HCT116 (cell line): ENCODE measurements at regions not wholly inside any gene's neighbourhood (a gene's known extent, or its start where the extent isn't known, plus 50 kb on each side); places are given as distances from the start of the nearest gene placed in this dataset.

Experiments used
- ATAC-seq: fragments of 200-7000 bp; cut with Tn5 transposase; 2 replicates; pipeline ENCODE4 v1.9.1; 2020; ENCODE audit warnings: mild to moderate bottlenecking, moderate library complexity
- BruUV-seq: library from RNA; stranded (reverse); fragments of 400-500 nt; replicated peaks from 2 replicates; lab custom pipeline; 2021; lab: Mats Ljungman, UMichigan
- CTCF ChIA-PET: fragments of 300-600 bp; sonication (Branson Sonifier 250); formaldehyde crosslinking; loops from one replicate; lab custom pipeline; 2021; ENCODE audit warnings: antibody characterized with exemption; lab: Charles Lee
- POLR2A ChIA-PET: fragments of 300-600, 350-600 bp; sonication (Branson Sonifier 250); formaldehyde crosslinking; loops from one replicate; lab custom pipeline; 2021; ENCODE audit warnings: antibody characterized with exemption; lab: Charles Lee
- RAD21 ChIA-PET, 2 experiments: fragments of 300-600 bp; sonication (Branson Sonifier 250); formaldehyde crosslinking; loops; one replicate each; lab custom pipeline; 2023; ENCODE audit warnings: low total read pairs in 2 of 2; ENCODE audit not compliant: uncharacterized antibody in 2 of 2, unreplicated experiment in 2 of 2, low non-redundant PET in 1 of 2; lab: Charles Lee
- DNase-seq: peaks from one replicate; pipeline ENCODE4 v3.0.0-alpha.2; 2010; ENCODE audit warnings: low read depth, low spot score
- H2AFZ ChIP-seq: fragments of 200-600 bp; shearing (Covaris generic), sonication (generic); 2 replicates; pipeline ENCODE4 v1.6.1; 2017; ENCODE audit warnings: low read depth, mixed run types, mixed read lengths, antibody characterized with exemption, low read length; ENCODE audit not compliant: poor library complexity, severe bottlenecking
- H3K27ac ChIP-seq: 2 replicates; pipeline ENCODE4 v1.5.1; 2012; ENCODE audit warnings: low read depth, low read length
- H3K27me3 ChIP-seq: fragments of 200-600 bp; sonication (generic); 2 replicates; pipeline ENCODE4 v1.6.1; 2016; ENCODE audit warnings: mixed run types, low read length, mixed read lengths; ENCODE audit not compliant: insufficient read depth
- H3K36me3 ChIP-seq, 2 experiments: fragments of 200-500 bp in 1 of 2; fragments of 200-600 bp in 1 of 2; sonication (Bioruptor generic) in 1 of 2; sonication (generic) in 1 of 2; 2 replicates each; pipeline versions ENCODE4 v1.5.1 to v1.6.1; 2014 to 2016; ENCODE audit warnings: low read length in 2 of 2, inconsistent platforms in 1 of 2, mixed read lengths in 1 of 2, mixed run types in 1 of 2; ENCODE audit not compliant: insufficient read depth in 2 of 2, control insufficient read depth in 1 of 2
- H3K4me1 ChIP-seq, 2 experiments: fragments of 200-600 bp in 1 of 2; sonication (generic) in 1 of 2; 2 replicates each; pipeline versions ENCODE4 v1.5.1 to v1.6.1; 2012 to 2017; ENCODE audit warnings: low read length in 2 of 2, inconsistent platforms in 1 of 2, mild to moderate bottlenecking in 1 of 2, mixed read lengths in 1 of 2, mixed run types in 1 of 2, moderate library complexity in 1 of 2; ENCODE audit not compliant: insufficient read depth in 2 of 2, control insufficient read depth in 1 of 2
- H3K4me2 ChIP-seq: fragments of 200-600 bp; sonication (generic); 2 replicates; pipeline ENCODE4 v1.6.1; 2017; ENCODE audit warnings: mixed run types, low read length, mixed read lengths
- H3K4me3 ChIP-seq, 2 experiments: fragments of 200-600 bp in 1 of 2; sonication (generic) in 1 of 2; replicated peaks in 1 of 2; 2 replicates each; pipeline ENCODE4 v1.5.1; 2011 to 2016; ENCODE audit warnings: low read length in 2 of 2, control low read depth in 1 of 2, low read depth in 1 of 2, mild to moderate bottlenecking in 1 of 2, mixed read lengths in 1 of 2, mixed run types in 1 of 2
- H3K79me2 ChIP-seq: fragments of 200-600 bp; sonication (generic); 2 replicates; pipeline ENCODE4 v1.6.1; 2017; ENCODE audit warnings: mild to moderate bottlenecking, mixed run types, low read length, moderate library complexity, mixed read lengths; ENCODE audit not compliant: insufficient read depth
- H3K9ac ChIP-seq: fragments of 200-600 bp; sonication (generic); 2 replicates; pipeline ENCODE4 v1.6.1; 2016; ENCODE audit warnings: low read length, mixed read lengths
- H3K9me2 ChIP-seq: fragments of 200-600 bp; sonication (generic), shearing (Covaris generic); 2 replicates; pipeline ENCODE4 v1.6.1; 2017; ENCODE audit warnings: mixed run types, mild to moderate bottlenecking, moderate library complexity; ENCODE audit not compliant: insufficient read depth
- H3K9me3 ChIP-seq, 2 experiments: fragments of 200-500 bp in 1 of 2; fragments of 200-600 bp in 1 of 2; sonication (Bioruptor generic) in 1 of 2; sonication (generic) in 1 of 2; 2 replicates each; pipeline ENCODE4 v1.6.1; 2014 to 2017; ENCODE audit warnings: low read length in 2 of 2, mixed read lengths in 2 of 2, inconsistent platforms in 1 of 2, low read depth in 1 of 2, mild to moderate bottlenecking in 1 of 2, mixed run types in 1 of 2, moderate library complexity in 1 of 2; ENCODE audit not compliant: control insufficient read depth in 1 of 2, insufficient read depth in 1 of 2
- H4K20me1 ChIP-seq: fragments of 200-600 bp; sonication (generic), shearing (Covaris generic); 2 replicates; pipeline ENCODE4 v1.6.1; 2017; ENCODE audit warnings: mixed run types, mild to moderate bottlenecking, moderate library complexity; ENCODE audit not compliant: insufficient read depth
- CBX3 ChIP-seq: IDR thresholded peaks from 2 replicates; pipeline ENCODE4 v1.6.1; 2012; ENCODE audit warnings: low read depth
- CEBPB ChIP-seq: IDR thresholded peaks from 2 replicates; pipeline ENCODE4 v1.6.1; 2012; ENCODE audit warnings: low read depth
- EGR1 ChIP-seq: IDR thresholded peaks from 2 replicates; pipeline ENCODE4 v1.6.1; 2012; ENCODE audit warnings: low read depth
- ELF1 ChIP-seq: IDR thresholded peaks from 2 replicates; pipeline ENCODE4 v1.6.1; 2012; ENCODE audit warnings: low read depth, borderline replicate concordance
- EZH2 ChIP-seq: fragments of 200-600 bp; sonication (generic); IDR thresholded peaks from 2 replicates; pipeline ENCODE4 v1.6.1; 2017; ENCODE audit warnings: antibody characterized with exemption, mixed run types
- EZH2phosphoT487 ChIP-seq: fragments of 200-600 bp; IDR thresholded peaks from 2 replicates; pipeline ENCODE4 v1.6.1; 2018; ENCODE audit warnings: antibody characterized with exemption, borderline replicate concordance
- JUND ChIP-seq: IDR thresholded peaks from 2 replicates; pipeline ENCODE4 v1.6.1; 2012
- POLR2A ChIP-seq: IDR thresholded peaks from 2 replicates; pipeline ENCODE4 v1.7.0; 2011; ENCODE audit warnings: borderline replicate concordance; ENCODE audit not compliant: insufficient read depth, insufficient read length; ENCODE audit errors: extremely low read depth
- POLR2AphosphoS5 ChIP-seq: IDR thresholded peaks from 2 replicates; pipeline ENCODE4 v1.6.1; 2011; ENCODE audit warnings: mild to moderate bottlenecking, low read depth, low read length, moderate library complexity
- RAD21 ChIP-seq: IDR thresholded peaks from 2 replicates; pipeline ENCODE4 v1.6.1; 2012; ENCODE audit warnings: low read depth, mild to moderate bottlenecking
- SIN3A ChIP-seq: IDR thresholded peaks from 2 replicates; pipeline ENCODE4 v1.6.1; 2012; ENCODE audit warnings: low read depth
- SRF ChIP-seq: IDR thresholded peaks from 2 replicates; pipeline ENCODE4 v1.6.1; 2012; ENCODE audit warnings: low read depth
- TCF7L2 ChIP-seq: IDR thresholded peaks from 2 replicates; pipeline ENCODE4 v1.7.0; 2011; ENCODE audit warnings: borderline replicate concordance, inconsistent platforms; ENCODE audit not compliant: insufficient read depth, insufficient read length; ENCODE audit errors: extremely low read depth
- YY1 ChIP-seq: IDR thresholded peaks from 2 replicates; pipeline ENCODE4 v1.6.1; 2011; ENCODE audit warnings: low read length, low read depth, moderate library complexity, mild to moderate bottlenecking; ENCODE audit not compliant: insufficient replicate concordance; ENCODE audit errors: extremely low read depth
- ZFX ChIP-seq: fragments of 450-650 bp; IDR thresholded peaks from 2 replicates; pipeline ENCODE4 v1.6.1; 2017
- ZNF274 ChIP-seq: fragments of 200-500 bp; sonication (Bioruptor generic); IDR thresholded peaks from 2 replicates; pipeline ENCODE4 v1.6.1; 2014; ENCODE audit warnings: mild to moderate bottlenecking, low read depth, low read length, inconsistent platforms
- intact Hi-C: fragments of 100-400 bp; cut with micrococcal nuclease; formaldehyde crosslinking; loops from 2 replicates; pipeline ENCODE4 v1.10.0; 2022
- TF ChIP-seq, protein P1 (sequence below): IDR thresholded peaks from 2 replicates; pipeline ENCODE4 v1.6.1; 2012
- TF ChIP-seq, protein P2 (sequence below), 3 experiments: fragments of 200-600 bp in 1 of 3; sonication (generic) in 1 of 3; IDR thresholded peaks in 2 of 3; conservative IDR thresholded peaks in 1 of 3; 2 replicates each; pipeline ENCODE4 v1.5.1; 2012 to 2017; ENCODE audit warnings: low read depth in 2 of 3, low read length in 2 of 3, antibody characterized with exemption in 1 of 3, borderline replicate concordance in 1 of 3, control low read depth in 1 of 3, mild to moderate bottlenecking in 1 of 3, mixed read lengths in 1 of 3, mixed run types in 1 of 3, moderate library complexity in 1 of 3; ENCODE audit not compliant: insufficient read depth in 1 of 3
- TF ChIP-seq, protein P3 (sequence below): IDR thresholded peaks from 2 replicates; pipeline ENCODE4 v1.6.1; 2012; ENCODE audit warnings: low read depth
- TF ChIP-seq, protein P4 (sequence below): IDR thresholded peaks from 2 replicates; pipeline ENCODE4 v1.6.1; 2011; ENCODE audit warnings: mild to moderate bottlenecking, low read length, moderate library complexity; ENCODE audit not compliant: insufficient replicate concordance; ENCODE audit errors: extremely low read depth

DNA sequence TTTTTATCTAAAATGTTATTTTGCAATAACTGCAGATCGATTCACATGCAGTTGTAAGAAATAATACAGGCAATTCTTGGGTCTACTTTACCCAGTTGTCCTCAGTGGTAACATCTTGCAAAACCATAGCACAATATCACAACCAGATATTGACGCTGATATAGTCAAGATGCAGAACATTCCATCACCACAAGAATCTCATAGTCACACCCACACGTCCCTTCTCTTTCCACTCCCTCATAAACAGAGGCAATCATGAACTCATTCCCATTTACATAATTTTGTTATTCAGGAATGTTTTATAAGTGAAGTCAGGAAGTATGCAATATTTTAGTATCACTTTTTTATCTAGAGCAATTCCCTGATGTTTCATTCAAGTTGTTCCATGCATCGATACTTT lies 797.5 kb upstream of the RAB6C start:
- no peak for TF ChIP-seq EZH2
- no peak for TF ChIP-seq ZFX
- no peak for TF ChIP-seq CBX3
- TF ChIP-seq TCF7L2: no peak
- TF ChIP-seq RAD21: no peak
- no peak for TF ChIP-seq ZNF274
- TF ChIP-seq POLR2AphosphoS5: no peak
- TF ChIP-seq, protein P1, sequence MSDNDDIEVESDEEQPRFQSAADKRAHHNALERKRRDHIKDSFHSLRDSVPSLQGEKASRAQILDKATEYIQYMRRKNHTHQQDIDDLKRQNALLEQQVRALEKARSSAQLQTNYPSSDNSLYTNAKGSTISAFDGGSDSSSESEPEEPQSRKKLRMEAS: no peak
- no peak for TF ChIP-seq JUND
- TF ChIP-seq, protein P2, sequence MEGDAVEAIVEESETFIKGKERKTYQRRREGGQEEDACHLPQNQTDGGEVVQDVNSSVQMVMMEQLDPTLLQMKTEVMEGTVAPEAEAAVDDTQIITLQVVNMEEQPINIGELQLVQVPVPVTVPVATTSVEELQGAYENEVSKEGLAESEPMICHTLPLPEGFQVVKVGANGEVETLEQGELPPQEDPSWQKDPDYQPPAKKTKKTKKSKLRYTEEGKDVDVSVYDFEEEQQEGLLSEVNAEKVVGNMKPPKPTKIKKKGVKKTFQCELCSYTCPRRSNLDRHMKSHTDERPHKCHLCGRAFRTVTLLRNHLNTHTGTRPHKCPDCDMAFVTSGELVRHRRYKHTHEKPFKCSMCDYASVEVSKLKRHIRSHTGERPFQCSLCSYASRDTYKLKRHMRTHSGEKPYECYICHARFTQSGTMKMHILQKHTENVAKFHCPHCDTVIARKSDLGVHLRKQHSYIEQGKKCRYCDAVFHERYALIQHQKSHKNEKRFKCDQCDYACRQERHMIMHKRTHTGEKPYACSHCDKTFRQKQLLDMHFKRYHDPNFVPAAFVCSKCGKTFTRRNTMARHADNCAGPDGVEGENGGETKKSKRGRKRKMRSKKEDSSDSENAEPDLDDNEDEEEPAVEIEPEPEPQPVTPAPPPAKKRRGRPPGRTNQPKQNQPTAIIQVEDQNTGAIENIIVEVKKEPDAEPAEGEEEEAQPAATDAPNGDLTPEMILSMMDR (IDR thresholded peaks at IDR 0.05 in 2 of 3, conservative IDR thresholded peaks at IDR 0.05 in 1 of 3; ENCODE audit: borderline replicate concordance in 1 of 3, insufficient read depth in 1 of 3, low read depth in 2 of 3, low read length in 2 of 3): no peak
- TF ChIP-seq, protein P3, sequence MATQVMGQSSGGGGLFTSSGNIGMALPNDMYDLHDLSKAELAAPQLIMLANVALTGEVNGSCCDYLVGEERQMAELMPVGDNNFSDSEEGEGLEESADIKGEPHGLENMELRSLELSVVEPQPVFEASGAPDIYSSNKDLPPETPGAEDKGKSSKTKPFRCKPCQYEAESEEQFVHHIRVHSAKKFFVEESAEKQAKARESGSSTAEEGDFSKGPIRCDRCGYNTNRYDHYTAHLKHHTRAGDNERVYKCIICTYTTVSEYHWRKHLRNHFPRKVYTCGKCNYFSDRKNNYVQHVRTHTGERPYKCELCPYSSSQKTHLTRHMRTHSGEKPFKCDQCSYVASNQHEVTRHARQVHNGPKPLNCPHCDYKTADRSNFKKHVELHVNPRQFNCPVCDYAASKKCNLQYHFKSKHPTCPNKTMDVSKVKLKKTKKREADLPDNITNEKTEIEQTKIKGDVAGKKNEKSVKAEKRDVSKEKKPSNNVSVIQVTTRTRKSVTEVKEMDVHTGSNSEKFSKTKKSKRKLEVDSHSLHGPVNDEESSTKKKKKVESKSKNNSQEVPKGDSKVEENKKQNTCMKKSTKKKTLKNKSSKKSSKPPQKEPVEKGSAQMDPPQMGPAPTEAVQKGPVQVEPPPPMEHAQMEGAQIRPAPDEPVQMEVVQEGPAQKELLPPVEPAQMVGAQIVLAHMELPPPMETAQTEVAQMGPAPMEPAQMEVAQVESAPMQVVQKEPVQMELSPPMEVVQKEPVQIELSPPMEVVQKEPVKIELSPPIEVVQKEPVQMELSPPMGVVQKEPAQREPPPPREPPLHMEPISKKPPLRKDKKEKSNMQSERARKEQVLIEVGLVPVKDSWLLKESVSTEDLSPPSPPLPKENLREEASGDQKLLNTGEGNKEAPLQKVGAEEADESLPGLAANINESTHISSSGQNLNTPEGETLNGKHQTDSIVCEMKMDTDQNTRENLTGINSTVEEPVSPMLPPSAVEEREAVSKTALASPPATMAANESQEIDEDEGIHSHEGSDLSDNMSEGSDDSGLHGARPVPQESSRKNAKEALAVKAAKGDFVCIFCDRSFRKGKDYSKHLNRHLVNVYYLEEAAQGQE: no peak
- TF ChIP-seq, protein P4, sequence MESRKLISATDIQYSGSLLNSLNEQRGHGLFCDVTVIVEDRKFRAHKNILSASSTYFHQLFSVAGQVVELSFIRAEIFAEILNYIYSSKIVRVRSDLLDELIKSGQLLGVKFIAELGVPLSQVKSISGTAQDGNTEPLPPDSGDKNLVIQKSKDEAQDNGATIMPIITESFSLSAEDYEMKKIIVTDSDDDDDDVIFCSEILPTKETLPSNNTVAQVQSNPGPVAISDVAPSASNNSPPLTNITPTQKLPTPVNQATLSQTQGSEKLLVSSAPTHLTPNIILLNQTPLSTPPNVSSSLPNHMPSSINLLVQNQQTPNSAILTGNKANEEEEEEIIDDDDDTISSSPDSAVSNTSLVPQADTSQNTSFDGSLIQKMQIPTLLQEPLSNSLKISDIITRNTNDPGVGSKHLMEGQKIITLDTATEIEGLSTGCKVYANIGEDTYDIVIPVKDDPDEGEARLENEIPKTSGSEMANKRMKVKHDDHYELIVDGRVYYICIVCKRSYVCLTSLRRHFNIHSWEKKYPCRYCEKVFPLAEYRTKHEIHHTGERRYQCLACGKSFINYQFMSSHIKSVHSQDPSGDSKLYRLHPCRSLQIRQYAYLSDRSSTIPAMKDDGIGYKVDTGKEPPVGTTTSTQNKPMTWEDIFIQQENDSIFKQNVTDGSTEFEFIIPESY: no peak
- TF ChIP-seq POLR2A: no peak
- no peak for TF ChIP-seq CEBPB
- no peak for TF ChIP-seq SRF
- no peak for TF ChIP-seq SIN3A
- TF ChIP-seq EGR1: no peak
- TF ChIP-seq EZH2phosphoT487: no peak
- TF ChIP-seq ELF1: no peak
- TF ChIP-seq YY1: no peak
- TF ChIP-seq, all 23 proteins: peak for 0
- H3K79me2 ChIP-seq: no peaks in the 10 kb centered on the region
- ChIA-PET CTCF (no interaction called here), RAD21 (no interaction called here), POLR2A (no interaction called here)
- no peaks in the 10 kb centered on the region; a peak in 1 of 4 replicates for H3K36me3 ChIP-seq
- ATAC-seq (no peak), DNase-seq (no peak)
- no TSS peak for BruUV-seq
- H3K27ac ChIP-seq: no peak overlapping the region
- H3K4me3 ChIP-seq: no peak overlapping the region
- H3K4me2 ChIP-seq: no peak overlapping the region
- H3K9ac ChIP-seq: no peak overlapping the region
- no peaks in the 10 kb centered on the region for H3K4me1 ChIP-seq
- intact Hi-C loops: no loop called here
- peaks cover 25% of the 10 kb centered on the region for H3K27me3 ChIP-seq
- H3K9me3 ChIP-seq: no peaks in the 10 kb centered on the region
- no peaks in the 10 kb centered on the region for H3K9me2 ChIP-seq
- H4K20me1 ChIP-seq: no peaks in the 10 kb centered on the region; the same call in 1 of the 2 replicates
- H2AFZ ChIP-seq: no peak overlapping the region
